Jurkat, Clone E6-1 (cell line): ENCODE measurements at regions not wholly inside any gene's neighbourhood (a gene's known extent, or its start where the extent isn't known, plus 50 kb on each side); places are given as distances from the start of the nearest gene placed in this dataset.
"Not testable (repeated sequence)": the region's sequence is repeated elsewhere in the genome, so short reads cannot be mapped to it uniquely, and the experiment has no call there.

Experiments used
- DNase-seq: peaks from one replicate; pipeline ENCODE4 v3.0.0-alpha.2; 2011; ENCODE audit warnings: low read depth, low spot score
- H3K4me3 ChIP-seq: 2 replicates; pipeline ENCODE4 v1.5.1; 2011; ENCODE audit warnings: mild to moderate bottlenecking, low read length, control low read depth, moderate library complexity

DNA sequence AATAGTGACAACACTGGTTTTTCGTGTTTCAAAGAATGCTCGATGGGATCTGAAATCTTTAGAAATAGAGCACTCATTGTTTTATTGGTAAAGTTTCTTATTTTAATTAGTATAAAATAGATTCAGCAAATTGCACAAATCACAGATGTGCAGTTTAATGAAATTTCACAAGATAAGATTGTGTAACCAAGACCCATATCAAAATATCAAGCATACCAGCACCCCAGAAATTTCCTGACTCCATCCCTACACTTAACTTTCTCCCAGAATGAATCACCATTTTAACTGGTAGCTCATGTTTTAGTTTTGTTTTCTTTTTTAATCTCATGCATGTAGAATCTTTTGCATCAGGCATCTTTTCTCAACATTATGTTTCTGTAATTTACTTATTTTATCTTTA is 185.9 kb downstream of the KCNJ2 start:
- DNase-seq = no peak

DNA sequence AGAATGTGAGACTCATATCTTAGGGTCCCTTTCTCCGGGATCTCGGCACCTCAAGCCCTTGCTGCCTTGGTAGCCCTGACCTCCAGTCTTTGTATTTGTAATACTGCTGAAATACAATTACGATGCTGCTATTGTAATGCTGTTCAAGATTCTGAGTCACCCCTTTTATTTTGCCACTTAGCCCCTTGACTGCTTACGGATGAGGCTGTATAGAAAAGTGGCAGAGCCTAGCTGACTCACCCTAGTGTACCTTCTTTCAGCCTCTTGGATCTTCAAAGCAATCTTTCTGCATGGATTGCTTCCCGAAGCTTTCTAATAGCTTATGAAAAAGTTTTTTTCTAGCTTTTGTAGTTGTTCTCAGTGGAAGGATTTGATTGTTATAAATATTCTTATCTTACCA is 187.9 kb downstream of the KCNJ2 start:
- no peak overlapping the region for H3K4me3 ChIP-seq
- DNase-seq = no peak

More for the DNA sequence above, 185.9 kb downstream of the KCNJ2 start:
- H3K4me3 ChIP-seq = no peak overlapping the region

DNA sequence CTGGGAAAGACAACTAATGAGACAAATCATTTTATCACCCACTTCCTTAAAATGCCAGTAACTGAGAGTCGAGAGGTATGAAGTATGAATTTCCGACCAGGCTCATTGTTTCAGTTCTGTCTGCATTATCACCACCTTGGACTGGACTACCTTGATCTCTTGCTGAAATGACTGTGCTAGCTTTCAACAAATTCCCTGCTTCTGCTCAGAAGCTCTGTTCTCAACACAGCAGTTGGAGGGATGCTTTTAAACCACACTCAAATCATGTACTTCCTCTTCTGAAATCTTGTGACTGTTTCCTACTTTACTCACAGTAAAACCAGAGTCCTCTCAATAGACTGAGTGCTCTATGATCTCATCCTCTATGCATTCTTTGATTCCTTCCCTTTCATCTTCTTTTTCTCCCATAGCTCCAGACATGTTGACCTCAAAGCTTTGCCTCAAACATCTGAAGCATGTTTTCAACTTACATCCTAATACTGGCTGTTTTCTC is 195.8 kb downstream of the KCNJ2 start:
- DNase-seq = peak; percentile 8
- no peak overlapping the region for H3K4me3 ChIP-seq

DNA sequence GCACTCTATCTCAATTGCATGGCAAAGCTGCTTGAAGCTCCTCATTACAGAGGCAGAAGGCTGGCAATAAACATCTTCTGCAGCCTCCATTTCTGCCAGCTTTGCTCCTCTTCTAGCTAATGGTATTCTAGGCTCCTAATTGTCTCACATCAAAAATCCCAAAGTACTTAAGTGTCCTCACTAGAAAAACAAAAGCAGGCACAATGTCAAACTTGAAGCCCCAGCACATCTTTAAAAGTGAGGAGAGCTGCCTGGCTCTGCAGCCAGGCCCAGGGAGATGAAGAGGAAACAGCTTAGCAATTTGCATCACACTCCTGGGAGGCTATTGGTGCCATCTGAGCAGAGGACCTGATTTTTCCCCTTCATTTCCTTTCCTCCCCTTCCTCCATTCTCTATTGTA is 197.1 kb downstream of the KCNJ2 start:
- no peak for DNase-seq
- H3K4me3 ChIP-seq = no peak overlapping the region

DNA sequence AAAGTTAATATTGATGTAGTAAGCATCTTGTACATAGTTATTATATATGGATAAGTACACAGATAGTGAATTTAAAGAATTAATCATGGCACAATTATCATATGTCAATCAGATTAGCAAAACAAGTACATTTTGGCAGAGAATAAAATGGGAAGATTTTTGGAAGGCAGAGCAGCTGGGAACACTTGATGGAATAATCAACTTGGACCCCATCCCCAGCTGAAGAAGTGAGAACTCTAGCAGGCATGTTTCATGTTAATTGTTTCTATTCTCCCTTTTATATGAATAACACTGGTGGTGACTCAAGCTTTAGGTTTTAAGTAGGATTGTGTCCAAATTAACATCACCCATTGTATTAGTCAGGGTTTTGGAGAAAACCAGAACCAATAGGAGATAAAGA is 198.7 kb downstream of the KCNJ2 start:
- no peak for DNase-seq
- H3K4me3 ChIP-seq = no peak overlapping the region

DNA sequence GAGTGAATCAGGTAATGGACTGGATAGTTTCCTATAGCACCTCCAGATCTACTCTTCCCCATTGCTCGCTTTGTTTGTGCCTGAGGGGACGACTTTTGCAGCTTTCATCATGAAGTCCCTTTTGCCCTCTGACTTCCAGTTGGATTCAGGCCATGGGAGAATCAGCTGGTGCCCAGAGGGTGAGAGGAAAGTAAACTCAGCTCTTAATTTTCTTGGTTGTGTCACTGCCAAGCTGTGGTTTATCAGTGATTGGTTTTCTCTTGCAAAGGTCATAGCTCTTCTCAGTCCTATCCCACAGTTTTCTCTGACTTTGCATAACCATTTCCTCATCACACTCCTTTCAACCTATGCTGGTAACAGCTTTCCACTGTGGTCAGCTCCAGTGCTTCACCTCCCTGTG is 200.1 kb downstream of the KCNJ2 start:
- H3K4me3 ChIP-seq = no peak overlapping the region
- no peak for DNase-seq

DNA sequence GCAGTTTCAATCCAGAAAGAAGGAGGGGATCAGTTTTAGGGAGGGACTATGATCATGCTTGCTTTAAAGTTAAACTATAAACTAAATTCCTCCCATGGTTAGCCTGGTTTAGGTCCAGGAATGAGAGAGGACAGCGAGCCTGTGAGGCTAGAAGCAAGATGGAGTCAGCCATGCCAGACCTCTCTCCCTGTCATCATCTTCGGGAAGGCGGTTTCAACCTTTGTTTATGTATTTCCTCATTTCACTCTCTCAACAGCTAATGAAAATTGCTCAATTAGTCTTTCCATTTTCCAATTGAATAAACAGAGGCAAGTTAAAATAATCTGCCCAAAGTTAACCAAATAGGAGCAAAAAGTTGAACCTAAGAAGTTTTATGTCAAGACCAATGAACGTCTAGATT is 201.5 kb downstream of the KCNJ2 start:
- DNase-seq = no peak

DNA sequence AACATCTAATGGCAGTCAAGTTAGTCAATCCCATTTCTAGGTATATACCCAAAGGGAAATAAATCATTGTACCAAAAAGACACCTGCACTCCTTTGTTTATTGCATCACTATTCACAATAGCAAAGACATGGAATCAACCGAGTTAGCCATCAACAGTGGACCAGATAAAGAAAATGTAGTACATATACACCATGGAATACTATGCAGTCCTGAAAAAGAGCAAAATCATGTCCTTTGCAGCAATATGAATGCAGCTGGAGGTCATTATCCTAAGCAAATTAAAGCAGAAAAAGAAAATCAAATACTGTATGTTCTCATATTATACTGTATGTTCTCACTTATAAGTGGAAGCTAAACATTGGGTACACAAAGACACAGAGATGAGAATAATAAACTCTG is 204.0 kb downstream of the KCNJ2 start:
- no peak overlapping the region for H3K4me3 ChIP-seq
- no peak for DNase-seq

More for the DNA sequence above, 201.5 kb downstream of the KCNJ2 start:
- H3K4me3 ChIP-seq = no peak overlapping the region

DNA sequence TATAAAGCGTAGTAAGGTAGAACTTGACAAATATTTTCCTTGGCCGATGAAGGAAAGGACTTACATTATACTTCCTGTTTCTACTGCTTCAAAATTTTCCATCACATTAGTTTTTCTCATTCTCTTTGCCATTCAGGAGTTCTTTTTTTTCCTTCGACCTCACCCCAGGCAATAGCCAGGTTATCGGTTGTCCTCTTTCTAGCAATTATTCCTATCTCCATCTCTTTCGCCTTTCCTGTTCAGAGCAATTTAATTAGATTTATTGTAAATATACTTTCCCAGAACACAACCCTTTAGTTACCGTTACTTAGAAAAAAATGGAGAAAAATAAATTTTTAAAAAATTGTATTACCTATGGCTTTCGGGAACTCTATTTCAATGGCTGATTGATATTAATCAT is 205.2 kb downstream of the KCNJ2 start:
- no peak for DNase-seq
- H3K4me3 ChIP-seq = no peak overlapping the region

DNA sequence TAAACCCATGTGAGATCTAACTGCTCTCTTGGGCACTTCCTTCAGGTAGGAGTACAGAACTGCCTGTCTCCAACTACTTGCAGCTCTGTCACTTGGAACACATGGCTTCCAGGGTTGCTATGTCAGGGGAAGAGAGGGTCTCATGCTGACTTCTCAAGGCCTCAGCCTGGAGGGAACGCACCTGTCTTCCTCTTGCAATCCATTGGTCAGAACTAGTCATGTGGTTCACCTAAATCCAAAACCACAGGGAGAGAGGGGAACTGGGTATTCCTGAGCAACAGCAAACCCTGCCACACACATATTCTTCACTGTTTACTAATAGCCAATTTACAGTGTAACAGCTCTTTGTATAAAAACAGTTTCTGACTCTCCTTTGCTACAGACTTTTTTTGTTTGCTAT is 206.1 kb downstream of the KCNJ2 start:
- no peak for DNase-seq
- H3K4me3 ChIP-seq = no peak overlapping the region

DNA sequence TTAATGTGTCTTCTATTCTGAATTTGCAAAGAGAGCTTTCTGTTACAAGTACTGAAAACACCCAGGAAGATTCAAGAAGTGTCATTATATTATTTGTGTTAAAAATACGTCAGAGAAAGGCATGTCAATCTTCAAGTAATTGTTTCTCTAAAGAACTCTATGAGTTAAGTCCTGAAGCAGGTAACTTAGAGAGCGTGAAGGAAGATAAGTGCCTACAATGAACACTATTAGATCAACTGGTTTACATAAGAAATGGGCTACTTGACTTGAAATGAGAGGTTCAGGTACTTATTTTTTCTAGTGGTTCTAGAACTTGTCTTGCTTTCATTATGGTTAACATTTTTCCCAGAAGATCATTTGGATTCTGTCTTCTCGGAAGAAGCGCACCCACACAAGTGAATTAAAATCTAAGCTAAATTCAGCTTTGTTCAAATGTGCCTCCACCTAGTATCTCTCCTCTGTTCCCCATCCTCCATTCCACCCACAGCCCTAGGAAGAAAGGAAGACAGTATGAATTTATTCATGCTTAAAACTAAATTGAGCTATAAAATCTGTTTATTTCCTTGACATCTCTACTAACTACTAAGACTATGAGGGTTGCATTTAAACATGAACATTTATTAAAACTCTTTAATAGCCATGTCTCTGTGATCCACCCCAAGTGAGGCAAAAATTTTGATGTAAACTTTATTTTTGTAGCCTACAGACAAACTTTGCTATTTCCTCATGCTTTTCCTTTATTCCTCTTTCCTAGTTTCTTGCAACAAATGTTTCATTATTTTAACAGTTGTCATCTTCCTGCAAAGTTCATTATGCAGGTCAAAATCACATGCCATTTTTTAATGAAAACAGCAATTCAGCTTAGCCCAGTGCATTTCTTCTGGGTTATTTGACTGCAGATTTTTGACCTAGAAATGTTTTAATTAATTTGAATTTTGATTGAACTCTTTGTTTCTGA is 206.8 kb downstream of the KCNJ2 start:
- DNase-seq = no peak
- H3K4me3 ChIP-seq = no peak overlapping the region

DNA sequence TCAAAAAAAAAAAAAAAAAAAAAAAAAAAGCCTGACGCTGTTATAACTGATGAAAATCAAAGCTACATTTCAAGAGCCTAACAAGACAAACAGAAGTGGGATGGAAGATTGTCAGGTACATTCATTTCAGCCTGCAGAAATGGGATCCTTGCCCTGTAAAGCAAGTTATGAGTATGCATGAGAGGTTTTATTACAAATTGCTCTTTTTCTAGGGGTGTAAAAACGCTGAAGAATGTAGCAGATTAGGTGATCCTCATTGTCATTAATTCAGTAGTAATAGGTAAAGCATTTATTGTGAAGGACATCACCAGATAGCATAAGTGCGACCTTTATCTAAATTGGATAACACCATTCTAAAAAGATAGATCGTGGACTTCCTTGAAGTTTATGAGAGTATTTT is 208.3 kb downstream of the KCNJ2 start:
- no peak for DNase-seq
- no peak overlapping the region for H3K4me3 ChIP-seq

DNA sequence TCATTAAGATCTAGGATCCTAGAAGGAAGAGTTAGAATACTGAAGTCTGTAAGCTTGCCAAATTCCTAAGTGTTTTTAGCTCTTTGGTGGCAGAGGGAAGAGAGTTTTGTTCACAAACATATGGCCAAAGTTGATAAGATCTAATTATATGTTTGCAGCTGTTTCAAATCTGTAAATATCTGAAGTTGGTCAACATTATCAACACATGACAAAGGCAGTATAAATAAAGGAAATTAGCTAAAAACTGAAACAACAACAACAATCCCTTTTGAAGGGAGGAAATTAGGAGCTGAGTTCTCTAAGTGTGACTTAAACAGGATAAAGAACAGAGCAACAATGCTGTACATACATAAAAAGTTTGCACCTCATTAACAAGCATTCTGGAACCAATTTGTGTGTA is 208.7 kb downstream of the KCNJ2 start:
- DNase-seq = no peak
- no peak overlapping the region for H3K4me3 ChIP-seq

DNA sequence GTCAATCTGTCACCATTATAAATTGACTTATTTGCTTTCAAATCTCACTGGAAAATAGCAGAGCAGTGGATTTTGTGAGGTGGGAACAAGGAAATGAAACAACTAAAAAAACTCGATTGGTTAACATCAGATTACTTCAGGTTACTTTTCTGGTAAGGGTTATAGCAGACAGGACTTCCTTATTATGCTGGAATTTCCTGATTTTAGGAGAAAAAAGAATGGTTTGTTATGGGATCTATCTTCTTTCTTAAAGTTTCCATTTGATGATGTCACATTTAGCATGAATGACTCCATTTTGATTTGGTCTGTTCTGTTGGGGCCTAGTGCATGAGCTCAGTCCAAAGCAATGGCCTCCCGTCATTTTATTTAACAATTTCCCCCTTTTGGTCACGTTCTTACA is 210.6 kb downstream of the KCNJ2 start:
- H3K4me3 ChIP-seq = no peak overlapping the region
- no peak for DNase-seq

DNA sequence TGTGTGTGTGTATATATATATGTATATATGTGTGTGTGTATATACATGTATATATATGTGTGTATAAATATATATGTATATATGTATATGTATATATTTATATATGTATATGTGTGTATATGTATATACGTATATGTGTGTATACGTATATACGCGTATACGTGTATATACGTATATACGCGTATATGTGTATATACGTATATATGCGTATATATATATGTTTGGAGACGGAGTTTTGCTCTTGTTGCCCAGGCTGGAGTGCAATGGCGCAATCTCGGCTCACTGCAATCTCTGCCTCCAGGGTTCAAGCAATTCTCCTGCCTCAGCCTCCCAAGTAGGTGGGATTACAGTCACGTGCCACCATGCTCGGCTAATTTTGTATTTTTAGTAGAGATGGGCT is 212.6 kb downstream of the KCNJ2 start:
- not testable (repeated sequence) for DNase-seq, H3K4me3 ChIP-seq

DNA sequence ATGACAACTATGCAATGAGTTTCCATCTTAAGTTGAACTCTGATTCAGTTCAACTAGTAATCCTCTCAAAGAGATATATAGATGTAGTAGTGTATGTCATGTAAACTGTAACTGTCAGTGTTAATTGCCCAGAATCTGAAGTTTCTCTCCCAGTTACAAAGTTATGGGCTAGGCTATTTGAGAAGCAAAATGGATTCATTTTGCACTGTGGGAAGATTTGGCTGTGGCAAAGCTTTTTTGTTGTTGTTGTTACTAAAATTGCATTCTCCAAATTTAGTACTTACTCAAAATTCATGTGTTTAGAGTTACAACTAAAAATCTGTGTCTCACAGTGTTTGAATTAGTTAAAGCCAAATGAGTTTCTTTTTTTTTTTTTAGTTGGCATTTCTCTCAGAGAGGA is 219.0 kb downstream of the KCNJ2 start:
- H3K4me3 ChIP-seq = no peak overlapping the region
- DNase-seq = no peak

DNA sequence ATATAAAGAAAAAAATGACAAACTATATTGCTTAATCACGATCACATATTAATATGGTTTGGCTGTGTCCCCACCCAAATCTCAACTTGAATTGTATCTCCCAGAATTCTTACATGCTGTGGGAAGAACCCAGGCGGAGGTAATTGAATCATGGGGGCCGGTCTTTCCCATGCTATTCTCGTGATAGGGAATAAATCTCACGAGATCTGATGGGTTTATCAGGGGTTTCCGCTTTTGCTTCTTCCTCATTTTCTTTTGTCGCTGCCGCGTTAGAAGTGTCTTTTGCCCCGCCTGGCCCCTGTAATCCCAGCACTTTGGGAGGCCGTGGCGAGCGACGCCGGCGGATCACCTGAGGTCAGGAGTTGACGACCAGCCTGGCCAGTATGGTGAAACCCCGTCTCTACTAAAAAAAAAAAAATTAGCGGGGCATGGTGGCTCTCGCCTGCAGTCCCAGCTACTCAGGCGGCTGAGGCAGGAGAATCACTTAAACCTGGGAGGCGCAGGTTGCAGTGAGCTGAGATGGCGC is 220.0 kb downstream of the KCNJ2 start:
- H3K4me3 ChIP-seq, DNase-seq: not testable (repeated sequence)

DNA sequence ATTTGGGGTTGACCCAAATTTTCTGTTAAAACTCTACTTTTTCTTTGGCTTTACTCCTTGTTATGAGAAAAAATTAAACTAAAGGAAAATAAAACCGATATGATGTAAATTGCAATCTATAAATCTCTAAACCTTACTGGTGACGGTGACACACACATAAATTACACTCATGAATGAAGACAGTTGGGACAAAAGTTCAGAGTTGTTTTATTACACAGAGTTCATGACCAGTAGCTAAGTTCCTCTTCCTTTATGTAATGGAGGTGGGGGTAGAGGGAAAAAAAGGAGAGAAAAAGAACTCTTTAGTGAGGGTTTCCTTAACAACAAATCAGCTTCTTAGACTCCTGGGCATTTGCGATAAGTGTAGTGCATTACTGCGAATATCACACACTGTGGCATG is 220.7 kb downstream of the KCNJ2 start:
- H3K4me3 ChIP-seq = no peak overlapping the region
- DNase-seq = no peak

DNA sequence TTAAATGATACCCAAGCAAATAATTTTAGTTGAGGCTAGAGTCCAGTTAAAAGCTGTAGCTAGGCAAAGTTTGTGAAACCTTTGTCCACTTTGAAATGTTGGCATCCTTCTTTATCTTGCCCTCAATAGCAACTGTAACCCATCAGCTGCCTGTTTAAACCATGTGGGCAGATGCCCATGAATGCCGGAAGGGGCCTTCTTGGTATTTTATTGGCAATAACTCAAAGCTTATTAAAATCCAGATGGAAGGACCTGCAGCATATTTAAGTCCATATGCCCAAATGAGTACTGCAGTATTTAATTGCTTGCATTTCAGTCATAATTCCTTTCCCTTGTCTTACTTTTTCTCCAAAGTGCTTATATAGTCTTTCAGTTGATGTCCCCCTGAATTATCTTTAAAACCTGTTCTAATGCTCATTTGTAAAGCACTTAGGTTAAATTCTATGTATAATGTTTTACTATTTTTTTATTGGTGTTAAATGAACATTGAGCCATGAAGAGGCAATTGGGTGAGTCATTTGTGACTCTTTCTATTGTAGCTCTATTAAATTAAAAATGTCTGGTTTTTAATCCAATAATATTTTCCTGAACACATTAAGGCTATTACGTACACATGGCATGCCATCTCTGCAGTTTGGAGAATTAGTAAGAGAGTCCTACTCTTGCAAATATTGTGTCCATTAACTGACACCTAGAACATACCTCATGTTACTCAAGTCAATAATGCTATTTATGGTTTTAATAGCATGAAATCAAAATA is 225.3 kb downstream of the KCNJ2 start:
- no peak for DNase-seq
- H3K4me3 ChIP-seq = no peak overlapping the region
